ENCODE measurements at regions not wholly inside any gene's neighbourhood (a gene's known extent, or its start where the extent isn't known, plus 50 kb on each side); places are given as distances from the start of the nearest gene placed in this dataset.
"Not testable (repeated sequence)": the region's sequence is repeated elsewhere in the genome, so short reads cannot be mapped to it uniquely, and the experiment has no call there.

GRCh38 chr9:126057121-126057825 is 269.4 kb upstream of the MVB12B start:
- DNase-seq: no peak

GRCh38 chr9:126058011-126058531 is 268.6 kb upstream of the MVB12B start:
- DNase-seq: no peak

GRCh38 chr9:126058591-126058990 is 268.0 kb upstream of the MVB12B start:
- DNase-seq: no peak

GRCh38 chr9:126061575-126061974 is 265.1 kb upstream of the MVB12B start:
- DNase-seq: no peak

- no peak for DNase-seq
These were observed 264.3 kb upstream of the MVB12B start for GRCh38 chr9:126062158-126062886.

- no peak for DNase-seq
These were observed 263.3 kb upstream of the MVB12B start for GRCh38 chr9:126063326-126063725.

- no peak for DNase-seq
These were observed 260.5 kb upstream of the MVB12B start for GRCh38 chr9:126066131-126066530.

- DNase-seq: no peak
These were observed 259.4 kb upstream of the MVB12B start for GRCh38 chr9:126067031-126067734.

- DNase-seq: no peak
These were observed 257.9 kb upstream of the MVB12B start for GRCh38 chr9:126068534-126069230.

GRCh38 chr9:126069400-126069955 is 257.2 kb upstream of the MVB12B start:
- DNase-seq: no peak

- DNase-seq: no peak
These were observed 256.5 kb upstream of the MVB12B start for GRCh38 chr9:126070058-126070655.

- DNase-seq: no peak
These were observed 255.4 kb upstream of the MVB12B start for GRCh38 chr9:126071076-126071750.

- DNase-seq: not testable (repeated sequence)
These were observed 249.0 kb upstream of the MVB12B start for GRCh38 chr9:126077656-126078055.

GRCh38 chr9:126080641-126081040 is 246.0 kb upstream of the MVB12B start:
- no peak for DNase-seq

- DNase-seq: no peak
These were observed 244.9 kb upstream of the MVB12B start for GRCh38 chr9:126081746-126082145.

GRCh38 chr9:126084008-126084407 is 242.6 kb upstream of the MVB12B start:
- no peak for DNase-seq

GRCh38 chr9:126084696-126085095 is 241.9 kb upstream of the MVB12B start:
- no peak for DNase-seq

- no peak for DNase-seq
These were observed 241.5 kb upstream of the MVB12B start for GRCh38 chr9:126085170-126085569.

- DNase-seq: no peak
These were observed 238.3 kb upstream of the MVB12B start for GRCh38 chr9:126088336-126088735.

GRCh38 chr9:126089789-126090188 is 236.8 kb upstream of the MVB12B start:
- DNase-seq: no peak

GRCh38 chr9:126093771-126094170 is 232.9 kb upstream of the MVB12B start:
- no peak for DNase-seq
